NT2/D1 (cell line): ENCODE measurements at regions not wholly inside any gene's neighbourhood (a gene's known extent, or its start where the extent isn't known, plus 50 kb on each side); places are given as distances from the start of the nearest gene placed in this dataset.

Source experiments
- DNase-seq: peaks from one replicate; pipeline ENCODE4 v3.0.0-alpha.2; 2011; ENCODE audit warnings: low read depth, low spot score
- H3K27me3 ChIP-seq: 2 replicates; pipeline ENCODE4 v1.6.0; 2011; ENCODE audit warnings: mild to moderate bottlenecking; ENCODE audit not compliant: insufficient read length, insufficient read depth
- H3K36me3 ChIP-seq: 2 replicates; pipeline ENCODE4 v1.6.1; 2011; ENCODE audit warnings: mild to moderate bottlenecking, low read length, mixed read lengths; ENCODE audit not compliant: insufficient read depth, insufficient read length
- H3K4me1 ChIP-seq: 2 replicates; pipeline ENCODE4 v1.5.1; 2011; ENCODE audit not compliant: insufficient read depth, insufficient read length
- H3K4me3 ChIP-seq: 2 replicates; pipeline ENCODE4 v1.5.1; 2011; ENCODE audit warnings: low read depth; ENCODE audit not compliant: insufficient read length
- H3K9ac ChIP-seq: 2 replicates; pipeline ENCODE4 v1.6.0; 2011; ENCODE audit warnings: low read depth; ENCODE audit not compliant: insufficient read length
- H3K9me3 ChIP-seq: 2 replicates; pipeline ENCODE4 v1.5.1; 2011; ENCODE audit warnings: mild to moderate bottlenecking, low read length; ENCODE audit not compliant: insufficient read depth
- SUZ12 ChIP-seq: IDR thresholded peaks from 2 replicates; pipeline ENCODE4 v1.6.1; 2011; ENCODE audit not compliant: insufficient read length, insufficient read depth; ENCODE audit errors: extremely low read depth
- YY1 ChIP-seq: IDR thresholded peaks from 2 replicates; pipeline ENCODE4 v1.6.1; 2011; ENCODE audit not compliant: insufficient read length, insufficient read depth
- ZNF274 ChIP-seq: IDR thresholded peaks from 2 replicates; pipeline ENCODE4 v1.6.1; 2011; ENCODE audit warnings: mild to moderate bottlenecking, low read depth, low read length

DNA sequence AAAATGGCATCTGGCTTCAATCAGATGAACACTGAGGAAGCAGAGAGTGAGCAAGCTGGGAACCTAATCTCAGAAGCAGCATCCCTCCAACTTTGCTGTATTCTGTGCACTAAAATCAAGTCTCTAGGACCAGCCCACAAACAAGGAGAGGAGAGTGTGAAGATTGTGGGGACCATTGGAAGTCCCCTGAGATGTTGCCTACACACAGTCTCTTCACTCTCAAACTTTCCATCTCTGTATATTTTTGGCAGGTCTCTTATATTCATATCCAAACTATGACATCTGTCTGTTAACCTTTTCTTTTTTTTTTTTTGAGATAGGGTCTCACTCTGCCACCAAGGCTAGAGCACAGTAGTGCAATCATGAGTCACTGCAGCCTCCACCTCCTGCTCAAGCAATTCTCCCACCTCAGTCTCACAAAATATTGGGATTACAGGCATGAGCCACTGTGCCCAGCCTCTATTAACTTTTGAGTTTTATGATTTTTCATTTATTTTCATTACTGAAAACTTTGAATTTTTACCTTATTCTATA lies 1096.4 kb downstream of the TBC1D22A start:
- Histone ChIP-seq H3K4me1 (no peaks in the 10 kb centered on the region), H3K9me3 (peaks cover 7% of the 10 kb centered on the region)
- TF ChIP-seq ZNF274, result no peak
- TF ChIP-seq YY1, result no peak
- no peak for TF ChIP-seq SUZ12

GRCh38 chr22:47854680-47855079 lies 1092.2 kb downstream of the TBC1D22A start:
- no peaks in the 10 kb centered on the region for H3K27me3 ChIP-seq
- H3K9ac ChIP-seq, result no peak overlapping the region
- H3K36me3 ChIP-seq, result no peaks in the 10 kb centered on the region
- TF ChIP-seq YY1 (no peak), SUZ12 (no peak), ZNF274 (no peak)
- H3K4me3 ChIP-seq, result no peak overlapping the region
- H3K9me3 ChIP-seq, result peaks cover 7% of the 10 kb centered on the region
- H3K4me1 ChIP-seq, result peaks cover 3% of the 10 kb centered on the region
- no peak for DNase-seq

More for the DNA sequence above, 1096.4 kb downstream of the TBC1D22A start:
- Histone ChIP-seq H3K4me3 (no peak overlapping the region), H3K27me3 (no peaks in the 10 kb centered on the region), H3K36me3 (no peaks in the 10 kb centered on the region), H3K9ac (no peak overlapping the region)
- no peak for DNase-seq

- H3K9me3 ChIP-seq, result peaks cover 7% of the 10 kb centered on the region
- no peak overlapping the region for H3K9ac ChIP-seq
- H3K4me1 ChIP-seq, result peaks cover 3% of the 10 kb centered on the region
- no peak for DNase-seq
- no peaks in the 10 kb centered on the region for H3K27me3 ChIP-seq
- H3K36me3 ChIP-seq, result no peaks in the 10 kb centered on the region
- H3K4me3 ChIP-seq, result no peak overlapping the region
- TF ChIP-seq ZNF274 (no peak), SUZ12 (no peak), YY1 (no peak)
Observed at GRCh38 chr22:47854251-47854650, 1091.8 kb downstream of the TBC1D22A start.

DNA sequence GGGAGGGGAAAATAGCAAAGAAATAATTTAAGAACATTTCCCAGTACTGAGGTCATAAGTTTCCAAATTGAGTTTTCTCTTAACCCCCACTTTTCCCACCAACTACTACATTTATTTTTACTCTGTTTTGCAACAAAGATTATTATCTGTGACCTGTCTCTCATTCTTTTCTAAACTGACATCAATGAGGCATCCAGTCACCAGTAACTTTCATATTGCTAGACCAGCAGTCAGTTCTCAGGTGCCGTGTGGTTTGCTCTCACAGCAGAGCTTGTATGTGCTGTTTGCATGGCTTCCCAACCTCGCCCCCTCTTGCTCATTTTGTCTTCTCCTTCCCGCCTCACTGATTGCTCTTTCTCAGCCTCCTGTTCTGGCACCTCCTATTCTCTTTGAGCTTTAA lies 1091.3 kb downstream of the TBC1D22A start:
- no peak overlapping the region for H3K4me3 ChIP-seq
- H3K9me3 ChIP-seq, result peaks cover 7% of the 10 kb centered on the region
- H3K36me3 ChIP-seq, result no peaks in the 10 kb centered on the region
- TF ChIP-seq SUZ12, result no peak
- TF ChIP-seq ZNF274, result no peak
- no peak for TF ChIP-seq YY1
- no peak for DNase-seq
- peaks cover 3% of the 10 kb centered on the region for H3K4me1 ChIP-seq
- H3K27me3 ChIP-seq, result no peaks in the 10 kb centered on the region
- no peak overlapping the region for H3K9ac ChIP-seq

- Histone ChIP-seq H3K27me3 (no peaks in the 10 kb centered on the region), H3K4me1 (peaks cover 3% of the 10 kb centered on the region), H3K9me3 (no peaks in the 10 kb centered on the region), H3K4me3 (no peak overlapping the region), H3K9ac (no peak overlapping the region), H3K36me3 (no peaks in the 10 kb centered on the region)
- TF ChIP-seq SUZ12 (no peak), YY1 (no peak), ZNF274 (no peak)
- no peak for DNase-seq
Observed at GRCh38 chr22:47851586-47851985, 1089.1 kb downstream of the TBC1D22A start.

GRCh38 chr22:47850644-47851151 lies 1088.2 kb downstream of the TBC1D22A start:
- no peaks in the 10 kb centered on the region for H3K36me3 ChIP-seq
- H3K27me3 ChIP-seq, result no peaks in the 10 kb centered on the region
- no peak for TF ChIP-seq ZNF274
- TF ChIP-seq SUZ12, result no peak
- TF ChIP-seq YY1, result no peak
- H3K9me3 ChIP-seq, result no peaks in the 10 kb centered on the region
- H3K4me3 ChIP-seq, result no peak overlapping the region
- no peak for DNase-seq
- no peak overlapping the region for H3K9ac ChIP-seq
- H3K4me1 ChIP-seq, result peaks cover 3% of the 10 kb centered on the region

GRCh38 chr22:47849576-47849975 lies 1087.1 kb downstream of the TBC1D22A start:
- no peaks in the 10 kb centered on the region for H3K27me3 ChIP-seq
- DNase-seq, result no peak
- H3K9me3 ChIP-seq, result no peaks in the 10 kb centered on the region
- TF ChIP-seq YY1, result no peak
- TF ChIP-seq SUZ12, result no peak
- TF ChIP-seq ZNF274, result no peak
- no peak overlapping the region for H3K9ac ChIP-seq
- no peaks in the 10 kb centered on the region for H3K36me3 ChIP-seq
- H3K4me1 ChIP-seq, result peaks cover 3% of the 10 kb centered on the region
- H3K4me3 ChIP-seq, result no peak overlapping the region
